Ovary (tissue), 7 donors: ENCODE measurements at regions not wholly inside any gene's neighbourhood (a gene's known extent, or its start where the extent isn't known, plus 50 kb on each side); places are given as distances from the start of the nearest gene placed in this dataset.

ENCODE experiments used
- DNase-seq, 5 donors: peaks; one replicate each; pipeline ENCODE4 v3.0.0-alpha.2; 2019 to 2020
- H3K27ac ChIP-seq, 2 donors: fragments of 200-600 bp; one replicate each; pipeline versions ENCODE4 v1.5.1 to v1.8.0; 2019 to 2022
- H3K27me3 ChIP-seq: fragments of 200-600 bp; one replicate; pipeline ENCODE4 v1.8.0; 2022
- H3K36me3 ChIP-seq: fragments of 200-600 bp; sonication (generic); one replicate; pipeline ENCODE4 v1.5.1; 2019
- H3K4me1 ChIP-seq: one replicate; pipeline ENCODE4 v1.8.1; 2013; ENCODE audit warnings: mild to moderate bottlenecking, moderate library complexity; ENCODE audit not compliant: insufficient read depth
- H3K4me3 ChIP-seq: fragments of 200-600 bp; sonication (generic); one replicate; pipeline ENCODE4 v1.5.1; 2017
- H3K9me3 ChIP-seq, 2 donors: fragments of 200-600 bp in 1 of 2; sonication (generic) in 1 of 2; one replicate each; pipeline versions ENCODE4 v1.5.1 to v1.8.1; 2013 to 2019; ENCODE audit warnings: mild to moderate bottlenecking in 1 of 2, moderate library complexity in 1 of 2
- EP300 ChIP-seq: sonication (generic); formaldehyde crosslinking; IDR thresholded peaks from one replicate; pipeline ENCODE4 v1.6.1; 2017; ENCODE audit warnings: antibody characterized with exemption
- POLR2A ChIP-seq: fragments of 450-650 bp; IDR thresholded peaks from one replicate; pipeline ENCODE4 v1.6.1; 2017; ENCODE audit warnings: antibody characterized with exemption, mild to moderate bottlenecking, moderate library complexity
- WGBS, 3 donors: extraction: QIAGEN DNeasy Blood & Tissue Kit in 1 of 3; methylation state at CpG; one replicate each; pipeline versions ENCODE4 v1.1.5 to v1.1.7; 2013 to 2017; 5-methylcytosine and 5-hydroxymethylcytosine counted together
- intact Hi-C, 4 donors: fragments of 100-400 bp; cut with DNase I; formaldehyde crosslinking; loops; one replicate each; pipeline versions ENCODE4 v1.11.0 to v1.15.1; 2022 to 2023
- TF ChIP-seq, protein P1 (sequence below), 3 donors: fragments of 450-650 bp in 2 of 3; fragments of 200-600 bp in 1 of 3; IDR thresholded peaks; one replicate each; pipeline versions ENCODE4 v1.5.1 to v1.8.0; 2016 to 2022; ENCODE audit warnings: antibody characterized with exemption in 3 of 3, mild to moderate bottlenecking in 1 of 3
- donor health status: DM: no; HTN: no; CAD: no; lungs with moderate emphysema.
- donor health status: DM: no; HTN: no; CAD: no.
- donor health status: Bipolar disorder and iron deficiency.
- donor health status: DM: no; HTN: no; CAD: no.
- donor health status: DM: yes; HTN: yes; CAD: no.

DNA sequence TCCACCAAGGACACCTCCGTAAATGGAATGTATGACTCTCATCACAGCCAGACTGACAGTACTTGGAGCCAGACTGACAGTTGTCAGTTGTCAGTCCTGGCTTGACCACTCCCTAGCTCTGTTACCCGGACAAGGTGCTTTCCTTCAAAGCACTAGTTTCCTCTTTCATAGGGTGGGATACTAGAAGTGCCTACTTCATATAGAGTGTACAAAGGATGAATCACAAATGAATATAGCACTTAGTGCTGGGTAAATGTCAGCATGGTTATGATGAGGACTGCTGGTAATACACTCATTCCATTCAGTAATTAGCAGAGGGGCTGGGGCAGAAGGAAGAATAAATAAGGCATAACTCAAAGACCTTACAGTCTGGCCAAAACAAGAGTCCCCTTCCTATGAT is 91.4 kb downstream of the ARL4C start:
- Histone ChIP-seq H3K27ac (no peak overlapping the region), H3K9me3 (no peaks in the 10 kb centered on the region), H3K4me1 (no peaks in the 10 kb centered on the region), H3K36me3 (no peaks in the 10 kb centered on the region), H3K4me3 (no peak overlapping the region), H3K27me3 (no peaks in the 10 kb centered on the region)
- TF ChIP-seq POLR2A (no peak), EP300 (no peak)
- TF ChIP-seq, protein P1, sequence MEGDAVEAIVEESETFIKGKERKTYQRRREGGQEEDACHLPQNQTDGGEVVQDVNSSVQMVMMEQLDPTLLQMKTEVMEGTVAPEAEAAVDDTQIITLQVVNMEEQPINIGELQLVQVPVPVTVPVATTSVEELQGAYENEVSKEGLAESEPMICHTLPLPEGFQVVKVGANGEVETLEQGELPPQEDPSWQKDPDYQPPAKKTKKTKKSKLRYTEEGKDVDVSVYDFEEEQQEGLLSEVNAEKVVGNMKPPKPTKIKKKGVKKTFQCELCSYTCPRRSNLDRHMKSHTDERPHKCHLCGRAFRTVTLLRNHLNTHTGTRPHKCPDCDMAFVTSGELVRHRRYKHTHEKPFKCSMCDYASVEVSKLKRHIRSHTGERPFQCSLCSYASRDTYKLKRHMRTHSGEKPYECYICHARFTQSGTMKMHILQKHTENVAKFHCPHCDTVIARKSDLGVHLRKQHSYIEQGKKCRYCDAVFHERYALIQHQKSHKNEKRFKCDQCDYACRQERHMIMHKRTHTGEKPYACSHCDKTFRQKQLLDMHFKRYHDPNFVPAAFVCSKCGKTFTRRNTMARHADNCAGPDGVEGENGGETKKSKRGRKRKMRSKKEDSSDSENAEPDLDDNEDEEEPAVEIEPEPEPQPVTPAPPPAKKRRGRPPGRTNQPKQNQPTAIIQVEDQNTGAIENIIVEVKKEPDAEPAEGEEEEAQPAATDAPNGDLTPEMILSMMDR (IDR thresholded peaks at IDR 0.05): no peak
- intact Hi-C loops: no loop called here
- DNase-seq: no peak
- WGBS, 3 donors: 59 to 76% (median 75%) methylated on average over 2 of the region's 2 CpGs

- no peak for TF ChIP-seq POLR2A
- no peak for TF ChIP-seq EP300
- TF ChIP-seq, protein P1 (IDR thresholded peaks at IDR 0.05): no peak
- DNase-seq: no peak
- no peaks in the 10 kb centered on the region for H3K4me1 ChIP-seq
- no peak overlapping the region for H3K27ac ChIP-seq
- intact Hi-C loops: no loop called here
- H3K27me3 ChIP-seq: no peaks in the 10 kb centered on the region
- no peak overlapping the region for H3K4me3 ChIP-seq
- H3K36me3 ChIP-seq: no peaks in the 10 kb centered on the region
- 68 to 73% (median 70%) methylated on average over 8 of the region's 8 CpGs for WGBS, 3 donors
- H3K9me3 ChIP-seq: no peaks in the 10 kb centered on the region
These were observed 91.9 kb downstream of the ARL4C start for GRCh38 chr2:234404957-234405356.

DNA sequence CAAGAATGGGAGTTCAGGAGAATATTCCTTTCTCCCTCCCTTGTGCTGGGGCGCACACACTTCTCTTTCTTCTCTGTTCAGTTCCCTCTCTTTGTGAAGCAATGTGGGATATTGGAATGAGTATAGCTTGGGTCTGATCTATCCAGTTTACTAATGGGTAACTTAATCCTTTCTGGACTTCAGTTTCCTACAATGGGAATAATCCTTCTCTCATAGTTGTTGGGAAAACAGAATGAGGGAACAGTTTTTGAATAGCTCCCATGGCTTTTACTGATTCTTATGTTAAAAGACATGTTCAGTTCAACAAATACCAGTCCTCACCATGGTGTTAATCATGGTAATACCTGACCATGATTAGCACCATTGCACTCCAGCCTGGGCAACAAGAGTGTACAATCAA is 93.1 kb downstream of the ARL4C start:
- no peaks in the 10 kb centered on the region for H3K36me3 ChIP-seq
- intact Hi-C loops: no loop called here
- no peaks in the 10 kb centered on the region for H3K27me3 ChIP-seq
- WGBS, 3 donors: 95 to 97% (median 97%) methylated on average over 1 of the region's 1 CpG
- H3K27ac ChIP-seq: no peak overlapping the region
- H3K9me3 ChIP-seq: no peaks in the 10 kb centered on the region
- H3K4me3 ChIP-seq: no peak overlapping the region
- no peak for DNase-seq
- TF ChIP-seq EP300: no peak
- TF ChIP-seq POLR2A: no peak
- TF ChIP-seq, protein P1 (IDR thresholded peaks at IDR 0.05): no peak
- H3K4me1 ChIP-seq: no peaks in the 10 kb centered on the region

DNA sequence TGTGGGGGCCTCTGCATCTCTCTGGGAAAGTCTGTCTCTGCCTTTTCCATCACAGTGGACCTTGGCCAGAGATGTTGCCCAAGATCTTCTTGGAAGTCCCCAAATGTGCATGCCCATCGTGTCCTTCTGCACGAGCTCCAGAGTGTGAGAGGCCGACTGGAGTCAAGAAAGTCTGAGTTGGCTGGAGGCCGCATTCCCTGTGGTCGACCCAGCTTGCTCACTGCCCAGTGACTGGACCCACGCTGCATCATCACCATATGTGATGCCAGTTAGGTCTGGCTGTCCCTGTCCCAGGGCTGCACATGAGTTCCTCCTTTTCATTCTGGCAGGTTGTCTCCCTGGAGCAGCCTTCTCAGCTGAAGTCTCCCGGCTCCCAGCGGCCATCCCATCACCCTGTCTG is 93.8 kb downstream of the ARL4C start:
- TF ChIP-seq, protein P1 (IDR thresholded peaks at IDR 0.05): no peak
- TF ChIP-seq POLR2A (no peak), EP300 (no peak)
- H3K9me3 ChIP-seq: no peaks in the 10 kb centered on the region
- no peaks in the 10 kb centered on the region for H3K27me3 ChIP-seq
- intact Hi-C loops: no loop called here
- no peak for DNase-seq
- no peak overlapping the region for H3K4me3 ChIP-seq
- H3K4me1 ChIP-seq: no peaks in the 10 kb centered on the region
- 75 to 83% (median 80%) methylated on average over 7 to 8 of the region's 8 CpGs for WGBS, 3 donors
- H3K36me3 ChIP-seq: no peaks in the 10 kb centered on the region
- no peak overlapping the region for H3K27ac ChIP-seq

- TF ChIP-seq, protein P1 (IDR thresholded peaks at IDR 0.05): no peak
- TF ChIP-seq POLR2A: no peak
- TF ChIP-seq EP300: no peak
- H3K27ac ChIP-seq: no peak overlapping the region
- intact Hi-C loops: no loop called here
These were observed 95.5 kb downstream of the ARL4C start for GRCh38 chr2:234401426-234401825.

More at GRCh38 chr2:234401426-234401825, 95.5 kb downstream of the ARL4C start:
- Histone ChIP-seq H3K4me3 (no peak overlapping the region), H3K27me3 (no peaks in the 10 kb centered on the region), H3K9me3 (no peaks in the 10 kb centered on the region), H3K36me3 (no peaks in the 10 kb centered on the region), H3K4me1 (no peaks in the 10 kb centered on the region)
- no peak for DNase-seq
- WGBS, 3 donors: 70 to 82% (median 73%) methylated on average over 2 of the region's 2 CpGs
